ENCODE measurements at regions not wholly inside any gene's neighbourhood (a gene's known extent, or its start where the extent isn't known, plus 50 kb on each side); places are given as distances from the start of the nearest gene placed in this dataset.

DNA sequence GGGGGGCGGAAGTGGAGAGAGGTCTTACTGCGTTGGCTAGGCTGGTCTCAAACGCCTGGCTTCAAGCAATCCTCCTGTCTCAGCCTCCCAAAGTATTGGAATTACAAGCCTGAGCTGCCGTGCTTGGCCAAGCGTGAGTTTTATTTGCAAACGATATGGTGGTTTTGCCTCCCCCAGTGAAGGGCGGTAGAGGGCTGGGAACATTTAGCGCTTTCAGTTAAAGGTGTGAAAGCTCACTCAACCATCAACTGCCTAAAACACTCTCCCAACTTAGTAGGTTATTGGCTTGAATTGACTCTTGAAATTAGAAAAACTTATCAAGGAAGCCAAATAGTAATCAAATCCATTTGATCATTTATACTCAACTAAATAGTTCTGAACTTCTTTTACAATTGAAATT, 156.3 kb downstream of the ESM1 start:
- no peaks in the 10 kb centered on the region for H4K20me1 ChIP-seq (ENCODE audit: low read length)
- H3K4me1 ChIP-seq (ENCODE audit: insufficient read depth, low read length): no peaks in the 10 kb centered on the region
- H3K9ac ChIP-seq (ENCODE audit: low read length): no peak overlapping the region
- BruUV-seq (replicated peaks): no TSS peak
- H3F3A ChIP-seq (ENCODE audit: low read length, unreplicated experiment): no peaks in the 10 kb centered on the region
- H3K27ac ChIP-seq (ENCODE audit: low read length): no peak overlapping the region
- H2AFZ ChIP-seq (ENCODE audit: low read length): no peak overlapping the region
- ATAC-seq: no peak
- no peak overlapping the region for H3K4me2 ChIP-seq (ENCODE audit: low read length)
- CTCF ChIA-PET: interaction anchor here (0.6 kb wide), 1 partner anchor 16 kb away, joined by 6 read pairs; no protein-coding TSS in a partner anchor
- no peak overlapping the region for H3K4me3 ChIP-seq (ENCODE audit: low read length)
- H3K36me3 ChIP-seq (ENCODE audit: low read depth, low read length): no peaks in the 10 kb centered on the region
- POLR2A ChIA-PET (ENCODE audit: unreplicated experiment): no interaction called here
- H3K9me3 ChIP-seq (ENCODE audit: low read length): no peaks in the 10 kb centered on the region
- no peaks in the 10 kb centered on the region for H3K27me3 ChIP-seq (ENCODE audit: low read length)
- no peak for DNase-seq
- intact Hi-C loops (cut with micrococcal nuclease): no loop called here
- no peaks in the 10 kb centered on the region for H3K9me2 ChIP-seq (replicated peaks; ENCODE audit: low read length)
- TF ChIP-seq EZH2 (IDR thresholded peaks at IDR 0.05; ENCODE audit: low read length, unreplicated experiment) (no peak), EZH2phosphoT487 (IDR thresholded peaks at IDR 0.05; ENCODE audit: borderline replicate concordance, low read length) (no peak), CTCF (conservative IDR thresholded peaks at IDR 0.05; ENCODE audit: low read depth, low read length) (no peak)
- H3K79me2 ChIP-seq (ENCODE audit: low read length): no peaks in the 10 kb centered on the region

GRCh38 chr5:54828151-54828550, 157.2 kb downstream of the ESM1 start:
- CTCF ChIA-PET: no interaction called here
- H3K36me3 ChIP-seq (ENCODE audit: low read depth, low read length): no peaks in the 10 kb centered on the region
- no peaks in the 10 kb centered on the region for H4K20me1 ChIP-seq (ENCODE audit: low read length)
- intact Hi-C loops (cut with micrococcal nuclease): no loop called here
- no peak overlapping the region for H3K4me3 ChIP-seq (ENCODE audit: low read length)
- no peak overlapping the region for H3K27ac ChIP-seq (ENCODE audit: low read length)
- no peaks in the 10 kb centered on the region for H3K79me2 ChIP-seq (ENCODE audit: low read length)
- no peaks in the 10 kb centered on the region for H3F3A ChIP-seq (ENCODE audit: low read length, unreplicated experiment)
- no peaks in the 10 kb centered on the region for H3K9me2 ChIP-seq (replicated peaks; ENCODE audit: low read length)
- no peak overlapping the region for H3K4me2 ChIP-seq (ENCODE audit: low read length)
- no peaks in the 10 kb centered on the region for H3K9me3 ChIP-seq (ENCODE audit: low read length)
- BruUV-seq (replicated peaks): no TSS peak
- no peaks in the 10 kb centered on the region for H3K4me1 ChIP-seq (ENCODE audit: insufficient read depth, low read length)
- POLR2A ChIA-PET (ENCODE audit: unreplicated experiment): no interaction called here
- DNase-seq (no peak), ATAC-seq (no peak)
- TF ChIP-seq CTCF (conservative IDR thresholded peaks at IDR 0.05; ENCODE audit: low read depth, low read length) (no peak), EZH2phosphoT487 (IDR thresholded peaks at IDR 0.05; ENCODE audit: borderline replicate concordance, low read length) (no peak), EZH2 (IDR thresholded peaks at IDR 0.05; ENCODE audit: low read length, unreplicated experiment) (no peak)
- no peak overlapping the region for H2AFZ ChIP-seq (ENCODE audit: low read length)
- H3K9ac ChIP-seq (ENCODE audit: low read length): no peak overlapping the region
- no peaks in the 10 kb centered on the region for H3K27me3 ChIP-seq (ENCODE audit: low read length)

- CTCF ChIA-PET: no interaction called here
- no peak overlapping the region for H3K4me3 ChIP-seq (ENCODE audit: low read length)
- H3F3A ChIP-seq (ENCODE audit: low read length, unreplicated experiment): no peaks in the 10 kb centered on the region
- H3K9ac ChIP-seq (ENCODE audit: low read length): no peak overlapping the region
- POLR2A ChIA-PET (ENCODE audit: unreplicated experiment): no interaction called here
- ATAC-seq (no peak), DNase-seq (no peak)
- intact Hi-C loops (cut with micrococcal nuclease): no loop called here
- no peaks in the 10 kb centered on the region for H3K9me2 ChIP-seq (replicated peaks; ENCODE audit: low read length)
- no peaks in the 10 kb centered on the region for H3K27me3 ChIP-seq (ENCODE audit: low read length)
- H3K4me2 ChIP-seq (ENCODE audit: low read length): no peak overlapping the region
- no peaks in the 10 kb centered on the region for H3K79me2 ChIP-seq (ENCODE audit: low read length)
- no peaks in the 10 kb centered on the region for H3K4me1 ChIP-seq (ENCODE audit: insufficient read depth, low read length)
- no peak for TF ChIP-seq EZH2phosphoT487 (IDR thresholded peaks at IDR 0.05; ENCODE audit: borderline replicate concordance, low read length)
- no peak for TF ChIP-seq CTCF (conservative IDR thresholded peaks at IDR 0.05; ENCODE audit: low read depth, low read length)
- TF ChIP-seq EZH2 (IDR thresholded peaks at IDR 0.05; ENCODE audit: low read length, unreplicated experiment): no peak
- H3K36me3 ChIP-seq (ENCODE audit: low read depth, low read length): no peaks in the 10 kb centered on the region
- BruUV-seq (replicated peaks): no TSS peak
- H4K20me1 ChIP-seq (ENCODE audit: low read length): no peaks in the 10 kb centered on the region
- no peak overlapping the region for H2AFZ ChIP-seq (ENCODE audit: low read length)
- H3K27ac ChIP-seq (ENCODE audit: low read length): no peak overlapping the region
- no peaks in the 10 kb centered on the region for H3K9me3 ChIP-seq (ENCODE audit: low read length)
Measured at GRCh38 chr5:54825005-54825404, 160.4 kb downstream of the ESM1 start.
